ENCODE measurements at regions not wholly inside any gene's neighbourhood (a gene's known extent, or its start where the extent isn't known, plus 50 kb on each side); places are given as distances from the start of the nearest gene placed in this dataset.

- no peak for TF ChIP-seq CTCF (IDR thresholded peaks at IDR 0.05; ENCODE audit: low read length)
- no peak for TF ChIP-seq EZH2 (IDR thresholded peaks at IDR 0.05; ENCODE audit: borderline replicate concordance, low read length)
Measured at GRCh38 chr10:64731016-64731415, 1209.8 kb downstream of the REEP3 start.
